Bronchial epithelial cell (primary cell): ENCODE measurements at regions not wholly inside any gene's neighbourhood (a gene's known extent, or its start where the extent isn't known, plus 50 kb on each side); places are given as distances from the start of the nearest gene placed in this dataset.

Source experiments
- DNase-seq: peaks from one replicate; pipeline ENCODE4 v3.0.0-alpha.2; 2010; ENCODE audit warnings: low read depth
- FAIRE-seq: peaks from 2 replicates; lab custom pipeline; 2011; peaks lifted over from hg19 to GRCh38; lab: Jason Lieb, UNC
- H3K27me3 ChIP-seq: 2 replicates; pipeline ENCODE4 v1.5.1; 2011; ENCODE audit warnings: low read length; ENCODE audit not compliant: control insufficient read depth, insufficient read depth
- H3K36me3 ChIP-seq: 2 replicates; pipeline ENCODE4 v1.5.1; 2011; ENCODE audit warnings: low read length; ENCODE audit not compliant: control insufficient read depth, insufficient read depth
- H3K4me3 ChIP-seq: 2 replicates; pipeline ENCODE4 v1.5.1; 2011; ENCODE audit warnings: mild to moderate bottlenecking, low read depth, low read length, control low read depth
- TF ChIP-seq, protein P1 (sequence below): IDR thresholded peaks from 2 replicates; pipeline ENCODE4 v1.5.1; 2011; ENCODE audit warnings: mild to moderate bottlenecking, moderate library complexity, low read length, control low read depth, inconsistent platforms; ENCODE audit not compliant: insufficient read depth, severe bottlenecking

DNA sequence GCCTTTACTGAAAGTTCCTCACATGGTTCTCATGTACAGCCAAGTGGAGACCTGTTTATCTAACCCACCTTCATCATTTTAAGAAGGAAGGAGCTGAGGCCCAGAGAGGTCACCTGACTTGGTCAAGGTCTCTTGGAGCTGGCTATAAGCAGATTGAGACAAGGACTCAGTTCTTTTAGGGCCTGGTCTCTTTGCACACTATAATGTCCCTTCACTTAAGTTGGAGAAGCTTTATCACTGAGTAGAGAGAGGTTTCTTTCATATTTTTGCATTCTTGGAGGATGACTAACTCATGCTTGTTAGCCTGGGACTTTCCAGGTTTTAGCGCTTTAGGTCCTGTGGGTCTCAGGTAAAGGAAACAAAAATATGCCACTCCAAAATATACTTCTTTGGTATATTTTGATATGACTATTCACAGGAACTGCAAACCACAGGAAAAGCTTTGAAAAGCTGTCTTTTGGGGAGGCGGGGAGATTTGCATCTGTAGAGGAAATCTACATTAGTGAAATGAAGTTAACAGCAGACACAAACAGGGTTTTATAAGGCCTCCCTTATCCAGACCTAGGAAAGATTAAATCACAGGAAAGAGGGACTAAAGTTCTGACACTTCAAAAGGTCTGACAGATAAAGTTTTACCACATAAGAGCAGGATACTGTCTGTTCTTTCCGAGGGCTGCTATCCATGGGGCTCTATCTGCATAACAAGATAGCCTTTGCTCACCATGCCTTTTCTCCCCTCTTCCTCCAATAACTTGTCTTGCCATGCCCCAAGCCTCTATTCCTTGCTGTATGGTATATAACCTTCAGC is 95.8 kb upstream of the ANKRD55 start:
- TF ChIP-seq, protein P1, sequence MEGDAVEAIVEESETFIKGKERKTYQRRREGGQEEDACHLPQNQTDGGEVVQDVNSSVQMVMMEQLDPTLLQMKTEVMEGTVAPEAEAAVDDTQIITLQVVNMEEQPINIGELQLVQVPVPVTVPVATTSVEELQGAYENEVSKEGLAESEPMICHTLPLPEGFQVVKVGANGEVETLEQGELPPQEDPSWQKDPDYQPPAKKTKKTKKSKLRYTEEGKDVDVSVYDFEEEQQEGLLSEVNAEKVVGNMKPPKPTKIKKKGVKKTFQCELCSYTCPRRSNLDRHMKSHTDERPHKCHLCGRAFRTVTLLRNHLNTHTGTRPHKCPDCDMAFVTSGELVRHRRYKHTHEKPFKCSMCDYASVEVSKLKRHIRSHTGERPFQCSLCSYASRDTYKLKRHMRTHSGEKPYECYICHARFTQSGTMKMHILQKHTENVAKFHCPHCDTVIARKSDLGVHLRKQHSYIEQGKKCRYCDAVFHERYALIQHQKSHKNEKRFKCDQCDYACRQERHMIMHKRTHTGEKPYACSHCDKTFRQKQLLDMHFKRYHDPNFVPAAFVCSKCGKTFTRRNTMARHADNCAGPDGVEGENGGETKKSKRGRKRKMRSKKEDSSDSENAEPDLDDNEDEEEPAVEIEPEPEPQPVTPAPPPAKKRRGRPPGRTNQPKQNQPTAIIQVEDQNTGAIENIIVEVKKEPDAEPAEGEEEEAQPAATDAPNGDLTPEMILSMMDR: no peak
- FAIRE-seq (no peak), DNase-seq (peak; percentile 89)
- Histone ChIP-seq H3K27me3 (no peaks in the 10 kb centered on the region), H3K36me3 (no peaks in the 10 kb centered on the region), H3K4me3 (no peak overlapping the region)

- H3K4me3 ChIP-seq: no peak overlapping the region
- DNase-seq: no peak
- TF ChIP-seq, protein P1: no peak
- H3K27me3 ChIP-seq: no peaks in the 10 kb centered on the region
- no peaks in the 10 kb centered on the region for H3K36me3 ChIP-seq
- no peak for FAIRE-seq
These were observed 94.7 kb upstream of the ANKRD55 start for GRCh38 chr5:56327809-56328208.

DNA sequence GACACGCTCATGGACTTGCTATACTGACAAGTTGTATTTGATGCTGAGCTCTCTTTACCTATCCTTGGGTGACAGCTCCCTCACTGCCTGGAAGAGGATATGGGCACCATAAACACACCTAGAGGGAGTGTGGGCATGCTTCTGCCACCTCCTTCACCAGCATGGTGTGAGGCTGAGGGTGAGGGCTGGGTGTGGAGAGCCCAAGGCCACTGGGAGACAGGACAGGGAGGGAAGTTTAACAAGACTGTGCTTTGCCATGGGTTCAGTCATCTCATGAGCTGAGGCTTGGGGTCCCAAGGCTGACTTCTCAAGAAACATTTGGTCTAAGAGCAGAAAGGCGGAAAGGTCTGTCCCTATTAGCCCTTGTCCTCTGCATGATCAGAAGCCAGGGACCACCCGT is 93.6 kb upstream of the ANKRD55 start:
- no peak for DNase-seq
- Histone ChIP-seq H3K36me3 (no peaks in the 10 kb centered on the region), H3K27me3 (no peaks in the 10 kb centered on the region), H3K4me3 (no peak overlapping the region)
- no peak for FAIRE-seq
- TF ChIP-seq, protein P1: no peak

DNA sequence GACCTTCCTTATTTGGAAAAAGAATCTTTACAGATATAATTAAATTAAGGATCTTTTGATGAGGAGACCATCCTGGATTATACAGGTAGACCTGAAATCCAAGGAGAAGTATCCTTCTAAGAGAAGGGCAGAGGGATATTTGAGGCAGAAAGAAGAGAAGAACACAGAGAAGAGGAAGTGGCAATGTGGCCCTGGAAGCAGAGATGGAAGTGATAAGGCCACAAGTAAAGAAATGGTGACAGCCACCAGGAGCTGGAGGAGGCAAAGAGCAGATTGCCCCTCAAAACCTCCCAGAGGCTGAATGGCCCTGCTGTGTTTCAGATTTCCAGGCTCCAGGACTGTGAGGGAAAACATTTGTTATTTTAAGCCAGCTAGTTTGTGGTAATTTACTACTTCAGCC is 93.0 kb upstream of the ANKRD55 start:
- TF ChIP-seq, protein P1: no peak
- Histone ChIP-seq H3K4me3 (no peak overlapping the region), H3K36me3 (no peaks in the 10 kb centered on the region), H3K27me3 (no peaks in the 10 kb centered on the region)
- no peak for DNase-seq
- FAIRE-seq: no peak

DNA sequence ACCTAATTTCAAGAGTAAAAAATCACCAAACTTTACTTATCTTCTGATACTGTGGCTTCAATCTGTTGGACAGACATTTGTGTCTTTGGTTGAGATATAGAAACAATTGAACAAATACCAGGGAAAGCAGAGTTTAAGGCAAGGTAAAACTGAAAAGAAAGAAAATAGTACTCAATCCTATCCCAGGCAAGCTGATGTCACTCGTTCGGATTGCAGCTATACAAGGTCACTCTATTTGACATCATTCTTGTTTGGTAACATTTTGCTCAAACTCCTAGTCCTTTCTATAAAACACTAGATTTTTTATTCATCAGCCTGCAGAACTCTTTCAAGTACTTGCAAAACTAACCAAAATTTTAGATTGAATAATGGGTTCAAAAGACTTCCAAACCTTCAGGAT is 91.9 kb upstream of the ANKRD55 start:
- DNase-seq (no peak), FAIRE-seq (no peak)
- TF ChIP-seq, protein P1: no peak
- Histone ChIP-seq H3K36me3 (no peaks in the 10 kb centered on the region), H3K27me3 (no peaks in the 10 kb centered on the region), H3K4me3 (no peak overlapping the region)

DNA sequence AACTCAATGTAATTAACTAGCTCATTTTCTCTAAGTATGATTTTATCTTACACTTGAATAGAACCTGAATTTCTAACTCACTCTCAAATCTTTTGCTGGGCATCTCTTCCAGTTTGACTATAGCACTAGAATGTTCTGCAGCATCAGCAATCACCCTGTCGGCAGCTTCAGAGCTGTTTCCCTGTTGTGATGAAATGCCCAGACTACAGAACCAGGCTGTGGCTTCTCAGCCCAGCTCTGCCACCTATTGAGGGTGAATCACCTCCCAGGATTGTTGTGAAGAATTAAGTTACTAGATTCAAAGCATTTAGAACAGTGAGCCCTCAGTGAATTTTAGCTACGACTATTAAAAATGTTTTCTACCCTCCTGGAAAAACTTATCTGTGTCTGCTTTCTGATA is 90.4 kb upstream of the ANKRD55 start:
- DNase-seq: peak; percentile 80
- H3K27me3 ChIP-seq: no peaks in the 10 kb centered on the region
- TF ChIP-seq, protein P1: no peak
- FAIRE-seq: peak; percentile 94
- H3K36me3 ChIP-seq: no peaks in the 10 kb centered on the region
- H3K4me3 ChIP-seq: no peak overlapping the region
